ENCODE measurements at regions not wholly inside any gene's neighbourhood (a gene's known extent, or its start where the extent isn't known, plus 50 kb on each side); places are given as distances from the start of the nearest gene placed in this dataset.

GRCh38 chr12:107225635-107226034 is 132.3 kb upstream of the CRY1 start:
- TF ChIP-seq ZNF274 (IDR thresholded peaks at IDR 0.05; ENCODE audit: low read length) = no peak
- no peak for TF ChIP-seq ZNF274 (tag by site-specific recombination; IDR thresholded peaks at IDR 0.05; ENCODE audit: borderline replicate concordance)
- TF ChIP-seq ZNF704 (tag by site-specific recombination; IDR thresholded peaks at IDR 0.05) = no peak
- no peak for TF ChIP-seq ZNF513 (tag by site-specific recombination; IDR thresholded peaks at IDR 0.05)
- TF ChIP-seq CTCF (tag by site-specific recombination; IDR thresholded peaks at IDR 0.05) = no peak
- TF ChIP-seq KLF16 (tag by site-specific recombination; IDR thresholded peaks at IDR 0.05) = no peak
